Loucy (cell line): ENCODE measurements at regions not wholly inside any gene's neighbourhood (a gene's known extent, or its start where the extent isn't known, plus 50 kb on each side); places are given as distances from the start of the nearest gene placed in this dataset.

Experiments used
- H2AFZ ChIP-seq: fragments of 200-600 bp; sonication (generic); 2 replicates; pipeline ENCODE4 v1.6.0; 2016; ENCODE audit warnings: antibody characterized with exemption, mild to moderate bottlenecking, low read length, moderate library complexity
- H3F3A ChIP-seq: fragments of 200-600 bp; 2 replicates; pipeline ENCODE4 v1.6.0; 2016; ENCODE audit warnings: antibody characterized with exemption, low read depth, mild to moderate bottlenecking
- H3K27me3 ChIP-seq: fragments of 200-600 bp; sonication (generic); 2 replicates; pipeline ENCODE4 v1.6.1; 2014; ENCODE audit warnings: low read length, mild to moderate bottlenecking; ENCODE audit not compliant: insufficient read depth, poor library complexity, severe bottlenecking
- H3K36me3 ChIP-seq: fragments of 200-600 bp; sonication (generic); 2 replicates; pipeline ENCODE4 v1.6.1; 2016; ENCODE audit warnings: low read length; ENCODE audit not compliant: insufficient read depth
- H3K4me1 ChIP-seq: fragments of 200-600 bp; sonication (generic); 2 replicates; pipeline ENCODE4 v1.5.1; 2014; ENCODE audit warnings: low read length, mild to moderate bottlenecking; ENCODE audit not compliant: insufficient read depth, poor library complexity, severe bottlenecking
- H3K4me2 ChIP-seq: fragments of 200-600 bp; sonication (generic); 2 replicates; pipeline ENCODE4 v1.6.0; 2014; ENCODE audit warnings: antibody characterized with exemption, low read length, low read depth, mild to moderate bottlenecking; ENCODE audit not compliant: poor library complexity, severe bottlenecking
- H3K4me3 ChIP-seq: fragments of 200-600 bp; sonication (generic); 2 replicates; pipeline ENCODE4 v1.5.1; 2014; ENCODE audit warnings: low read length, mild to moderate bottlenecking, mixed read lengths; ENCODE audit not compliant: poor library complexity, severe bottlenecking
- H3K79me2 ChIP-seq: fragments of 200-600 bp; sonication (generic); 2 replicates; pipeline ENCODE4 v1.6.1; 2014; ENCODE audit warnings: low read length; ENCODE audit not compliant: insufficient read depth
- H3K9ac ChIP-seq: fragments of 200-600 bp; sonication (generic); 2 replicates; pipeline ENCODE4 v1.6.0; 2014; ENCODE audit warnings: mild to moderate bottlenecking, low read depth, low read length, moderate library complexity; ENCODE audit not compliant: poor library complexity, severe bottlenecking
- H3K9me2 ChIP-seq: fragments of 200-600 bp; sonication (generic); replicated peaks from 2 replicates; pipeline ENCODE4 v1.6.1; 2016; ENCODE audit warnings: low read depth, low read length, mixed read lengths
- H3K9me3 ChIP-seq: fragments of 200-600 bp; sonication (generic); 2 replicates; pipeline ENCODE4 v1.6.1; 2014; ENCODE audit warnings: mild to moderate bottlenecking, antibody characterized with exemption, low read length, low read depth; ENCODE audit not compliant: insufficient read depth
- H4K20me1 ChIP-seq: fragments of 200-600 bp; sonication (generic); 2 replicates; pipeline ENCODE4 v1.6.0; 2014; ENCODE audit warnings: antibody characterized with exemption, low read length, mild to moderate bottlenecking; ENCODE audit not compliant: insufficient read depth, poor library complexity, severe bottlenecking
- EZH2phosphoT487 ChIP-seq: fragments of 200-600 bp; IDR thresholded peaks from 2 replicates; pipeline ENCODE4 v1.6.1; 2018; ENCODE audit warnings: antibody characterized with exemption, mild to moderate bottlenecking, moderate library complexity, borderline replicate concordance
- TF ChIP-seq, protein P1 (sequence below): fragments of 200-600 bp; sonication (generic); conservative IDR thresholded peaks from 2 replicates; pipeline ENCODE4 v1.5.1; 2014; ENCODE audit warnings: mild to moderate bottlenecking, antibody characterized with exemption, low read length

DNA sequence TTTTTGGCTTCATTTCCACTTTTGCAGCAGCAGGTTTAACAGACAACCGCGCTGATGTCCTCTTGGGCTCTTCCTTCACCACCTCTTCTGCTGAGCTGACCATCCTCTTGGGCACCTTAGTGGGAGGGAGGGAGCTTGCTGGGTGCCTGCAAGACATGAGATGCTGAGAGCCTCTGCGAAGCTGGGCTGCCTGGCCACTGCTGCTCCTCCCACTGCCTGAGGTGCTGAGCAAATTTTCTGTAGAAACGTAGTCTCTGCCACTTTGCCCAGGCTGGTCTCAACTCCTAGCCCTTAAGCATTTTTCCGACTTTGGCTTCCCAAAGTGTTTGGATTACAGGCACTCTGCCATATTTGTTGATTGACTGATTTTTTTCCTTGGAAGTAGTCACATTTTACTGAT lies 422.2 kb upstream of the MC4R start:
- H3K9me2 ChIP-seq: no peaks in the 10 kb centered on the region
- no peak overlapping the region for H3K4me2 ChIP-seq
- no peaks in the 10 kb centered on the region for H3K9me3 ChIP-seq
- H3K9ac ChIP-seq: no peak overlapping the region
- H3K27me3 ChIP-seq: no peaks in the 10 kb centered on the region
- H3K36me3 ChIP-seq: no peaks in the 10 kb centered on the region
- no peak for TF ChIP-seq EZH2phosphoT487
- TF ChIP-seq, protein P1, sequence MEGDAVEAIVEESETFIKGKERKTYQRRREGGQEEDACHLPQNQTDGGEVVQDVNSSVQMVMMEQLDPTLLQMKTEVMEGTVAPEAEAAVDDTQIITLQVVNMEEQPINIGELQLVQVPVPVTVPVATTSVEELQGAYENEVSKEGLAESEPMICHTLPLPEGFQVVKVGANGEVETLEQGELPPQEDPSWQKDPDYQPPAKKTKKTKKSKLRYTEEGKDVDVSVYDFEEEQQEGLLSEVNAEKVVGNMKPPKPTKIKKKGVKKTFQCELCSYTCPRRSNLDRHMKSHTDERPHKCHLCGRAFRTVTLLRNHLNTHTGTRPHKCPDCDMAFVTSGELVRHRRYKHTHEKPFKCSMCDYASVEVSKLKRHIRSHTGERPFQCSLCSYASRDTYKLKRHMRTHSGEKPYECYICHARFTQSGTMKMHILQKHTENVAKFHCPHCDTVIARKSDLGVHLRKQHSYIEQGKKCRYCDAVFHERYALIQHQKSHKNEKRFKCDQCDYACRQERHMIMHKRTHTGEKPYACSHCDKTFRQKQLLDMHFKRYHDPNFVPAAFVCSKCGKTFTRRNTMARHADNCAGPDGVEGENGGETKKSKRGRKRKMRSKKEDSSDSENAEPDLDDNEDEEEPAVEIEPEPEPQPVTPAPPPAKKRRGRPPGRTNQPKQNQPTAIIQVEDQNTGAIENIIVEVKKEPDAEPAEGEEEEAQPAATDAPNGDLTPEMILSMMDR: no peak
- H3K79me2 ChIP-seq: no peaks in the 10 kb centered on the region
- no peaks in the 10 kb centered on the region for H3K4me1 ChIP-seq
- H3K4me3 ChIP-seq: no peak overlapping the region
- H4K20me1 ChIP-seq: no peaks in the 10 kb centered on the region
- no peak overlapping the region for H2AFZ ChIP-seq
- H3F3A ChIP-seq: no peaks in the 10 kb centered on the region

DNA sequence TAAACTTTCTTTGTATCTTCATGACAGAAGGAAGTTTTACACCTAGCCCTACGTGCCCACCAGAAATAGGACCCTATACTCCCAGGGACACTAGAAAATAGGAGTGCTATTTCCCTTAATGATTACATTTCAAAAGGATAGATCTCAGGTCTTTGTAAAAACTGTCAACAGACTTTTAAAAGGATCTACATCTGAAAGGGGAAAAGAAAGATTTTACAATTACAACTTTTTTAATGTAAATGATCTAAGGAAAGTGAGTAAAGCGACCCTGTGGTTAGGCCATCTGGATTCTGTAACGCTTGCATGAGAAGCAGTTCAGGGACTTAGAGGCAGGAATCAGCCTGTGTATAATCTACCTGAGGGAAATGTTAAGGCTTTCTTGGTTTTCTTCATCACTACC lies 431.8 kb upstream of the MC4R start:
- Histone ChIP-seq H3K27me3 (no peaks in the 10 kb centered on the region), H3K9me3 (no peaks in the 10 kb centered on the region), H4K20me1 (no peaks in the 10 kb centered on the region), H2AFZ (no peak overlapping the region), H3K4me1 (no peaks in the 10 kb centered on the region), H3K9ac (no peak overlapping the region), H3K9me2 (peaks cover 5% of the 10 kb centered on the region; the same call in 1 of the 2 replicates), H3K4me2 (no peak overlapping the region), H3K79me2 (no peaks in the 10 kb centered on the region), H3F3A (no peaks in the 10 kb centered on the region), H3K36me3 (no peaks in the 10 kb centered on the region), H3K4me3 (no peak overlapping the region)
- TF ChIP-seq, protein P1: no peak
- TF ChIP-seq EZH2phosphoT487: no peak

DNA sequence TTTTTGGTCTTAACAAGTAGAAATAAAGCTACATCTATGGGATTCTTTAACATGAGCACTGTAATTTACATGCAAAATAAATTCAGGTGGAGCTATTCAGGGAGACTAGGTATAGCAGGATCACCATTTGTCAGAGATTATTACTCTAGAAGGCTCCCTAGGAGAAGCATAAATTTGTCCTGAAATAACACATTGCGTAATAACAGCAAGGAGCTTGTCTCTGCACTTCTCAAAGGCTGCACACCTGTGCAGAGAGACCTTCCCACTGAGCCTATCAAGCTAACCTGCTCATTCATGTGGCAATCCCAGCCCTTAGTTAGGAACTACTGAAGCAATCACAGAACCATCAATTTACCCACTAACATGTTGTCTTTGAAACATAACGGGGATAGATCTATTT lies 437.4 kb upstream of the MC4R start:
- Histone ChIP-seq H3K4me3 (no peak overlapping the region), H3K9ac (no peak overlapping the region), H3K4me2 (no peak overlapping the region), H3K79me2 (no peaks in the 10 kb centered on the region), H3K4me1 (no peaks in the 10 kb centered on the region), H3F3A (no peaks in the 10 kb centered on the region), H3K27me3 (no peaks in the 10 kb centered on the region), H2AFZ (no peak overlapping the region), H3K9me2 (no peaks in the 10 kb centered on the region), H3K9me3 (no peaks in the 10 kb centered on the region), H3K36me3 (no peaks in the 10 kb centered on the region), H4K20me1 (no peaks in the 10 kb centered on the region)
- TF ChIP-seq, protein P1: no peak
- TF ChIP-seq EZH2phosphoT487: no peak
